ENCODE measurements at regions not wholly inside any gene's neighbourhood (a gene's known extent, or its start where the extent isn't known, plus 50 kb on each side); places are given as distances from the start of the nearest gene placed in this dataset.
"Not testable (repeated sequence)": the region's sequence is repeated elsewhere in the genome, so short reads cannot be mapped to it uniquely, and the experiment has no call there.

DNA sequence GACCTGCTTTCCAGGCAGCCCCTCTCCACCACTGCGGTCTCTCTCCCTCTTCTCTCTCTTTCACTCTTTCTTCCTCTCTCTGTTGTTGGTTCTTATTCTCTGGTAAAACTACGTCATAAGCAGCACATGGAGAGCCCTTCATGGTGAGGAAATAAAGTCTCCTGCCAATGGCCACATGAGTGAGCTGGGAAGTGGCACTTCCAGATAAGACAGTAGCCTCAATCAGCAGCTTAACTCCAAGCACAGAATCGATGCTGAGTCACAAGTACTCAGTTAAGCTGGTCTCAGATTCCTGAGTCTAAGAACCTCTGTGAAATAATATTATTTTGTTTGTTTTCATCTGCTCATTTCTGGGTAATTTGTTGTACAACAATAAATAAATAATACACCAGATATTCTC is 500.1 kb downstream of the GABRG2 start:
- no peaks in the 10 kb centered on the region for H3K4me1 ChIP-seq (ENCODE audit: control insufficient read depth in 1 of 2, insufficient read depth in 1 of 2, low read depth in 1 of 2, low read length in 1 of 2)
- H3K27me3 ChIP-seq = no peaks in the 10 kb centered on the region
- no peak overlapping the region for H3K27ac ChIP-seq
- H3K4me3 ChIP-seq (ENCODE audit: low read depth in 1 of 2, low read length in 1 of 2) = no peak overlapping the region
- TF ChIP-seq, protein P1, sequence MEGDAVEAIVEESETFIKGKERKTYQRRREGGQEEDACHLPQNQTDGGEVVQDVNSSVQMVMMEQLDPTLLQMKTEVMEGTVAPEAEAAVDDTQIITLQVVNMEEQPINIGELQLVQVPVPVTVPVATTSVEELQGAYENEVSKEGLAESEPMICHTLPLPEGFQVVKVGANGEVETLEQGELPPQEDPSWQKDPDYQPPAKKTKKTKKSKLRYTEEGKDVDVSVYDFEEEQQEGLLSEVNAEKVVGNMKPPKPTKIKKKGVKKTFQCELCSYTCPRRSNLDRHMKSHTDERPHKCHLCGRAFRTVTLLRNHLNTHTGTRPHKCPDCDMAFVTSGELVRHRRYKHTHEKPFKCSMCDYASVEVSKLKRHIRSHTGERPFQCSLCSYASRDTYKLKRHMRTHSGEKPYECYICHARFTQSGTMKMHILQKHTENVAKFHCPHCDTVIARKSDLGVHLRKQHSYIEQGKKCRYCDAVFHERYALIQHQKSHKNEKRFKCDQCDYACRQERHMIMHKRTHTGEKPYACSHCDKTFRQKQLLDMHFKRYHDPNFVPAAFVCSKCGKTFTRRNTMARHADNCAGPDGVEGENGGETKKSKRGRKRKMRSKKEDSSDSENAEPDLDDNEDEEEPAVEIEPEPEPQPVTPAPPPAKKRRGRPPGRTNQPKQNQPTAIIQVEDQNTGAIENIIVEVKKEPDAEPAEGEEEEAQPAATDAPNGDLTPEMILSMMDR (IDR thresholded peaks at IDR 0.05) = no peak
- H3K9me3 ChIP-seq = no peaks in the 10 kb centered on the region
- H3K36me3 ChIP-seq = no peaks in the 10 kb centered on the region

DNA sequence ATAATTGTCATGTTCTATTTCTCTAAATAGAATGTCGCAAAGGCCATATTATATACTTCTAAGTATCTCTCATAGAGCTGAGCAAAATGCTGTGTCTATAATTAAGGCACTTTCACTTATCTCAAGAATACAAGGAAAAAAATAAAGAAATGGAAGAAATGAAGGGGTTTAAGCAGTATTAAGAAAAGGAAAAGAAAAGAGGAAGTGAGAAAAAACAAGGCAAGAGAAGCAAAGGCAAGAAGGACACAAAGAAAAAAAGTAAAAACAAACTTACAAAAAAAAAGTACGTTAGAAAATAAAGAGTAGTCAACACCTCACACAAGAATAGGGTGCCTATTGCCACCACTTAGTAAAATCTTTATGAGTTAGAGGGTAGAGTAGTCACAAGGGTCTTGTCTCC is 506.2 kb downstream of the GABRG2 start:
- TF ChIP-seq, protein P1 (IDR thresholded peaks at IDR 0.05) = no peak
- Histone ChIP-seq H3K27me3 (no peaks in the 10 kb centered on the region), H3K4me3 (ENCODE audit: low read depth in 1 of 2, low read length in 1 of 2) (no peak overlapping the region), H3K36me3 (no peaks in the 10 kb centered on the region), H3K4me1 (ENCODE audit: control insufficient read depth in 1 of 2, insufficient read depth in 1 of 2, low read depth in 1 of 2, low read length in 1 of 2) (no peaks in the 10 kb centered on the region), H3K27ac (no peak overlapping the region), H3K9me3 (no peaks in the 10 kb centered on the region)

DNA sequence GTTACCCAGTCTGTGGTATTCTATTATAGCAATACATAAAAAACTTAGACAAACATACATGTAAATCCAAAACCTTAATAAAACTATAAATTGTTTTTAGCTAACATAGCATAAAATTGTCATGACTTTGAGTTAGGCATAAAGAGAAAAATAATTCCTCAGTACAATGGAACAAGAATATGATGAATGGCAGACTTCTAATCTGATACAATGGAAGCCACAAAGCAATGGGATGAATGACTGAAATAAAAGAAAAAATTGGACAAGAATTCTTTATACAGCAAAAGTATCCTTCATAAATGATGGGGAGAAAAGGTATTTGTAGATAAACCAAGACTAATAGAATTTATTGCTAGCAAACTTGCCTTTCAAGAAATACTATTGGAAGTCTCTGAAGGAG is 524.2 kb downstream of the GABRG2 start:
- Histone ChIP-seq H3K36me3 (no peaks in the 10 kb centered on the region), H3K4me3 (ENCODE audit: low read depth in 1 of 2, low read length in 1 of 2) (no peak overlapping the region), H3K4me1 (ENCODE audit: control insufficient read depth in 1 of 2, insufficient read depth in 1 of 2, low read depth in 1 of 2, low read length in 1 of 2) (no peaks in the 10 kb centered on the region), H3K27me3 (no peaks in the 10 kb centered on the region), H3K27ac (no peak overlapping the region), H3K9me3 (no peaks in the 10 kb centered on the region)
- TF ChIP-seq, protein P1 (IDR thresholded peaks at IDR 0.05) = no peak

DNA sequence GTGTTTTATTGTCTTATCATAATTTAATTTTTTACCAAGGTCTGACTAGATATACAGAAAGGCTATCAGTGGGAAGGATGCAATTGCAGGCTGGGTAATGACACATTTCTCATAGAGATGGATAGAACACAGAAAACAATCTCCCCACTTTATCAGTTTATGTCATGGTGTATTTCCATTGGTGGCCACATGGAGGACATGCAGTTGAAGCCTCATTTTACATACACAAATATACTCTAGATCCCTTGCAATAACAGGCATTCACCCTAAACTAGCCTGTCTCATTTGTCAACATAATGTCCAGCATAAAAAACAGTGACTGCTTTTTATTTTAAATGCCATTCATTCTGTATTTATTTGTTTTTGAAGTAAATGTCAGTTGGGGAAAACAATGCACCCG is 526.3 kb downstream of the GABRG2 start:
- Histone ChIP-seq H3K9me3 (no peaks in the 10 kb centered on the region), H3K27ac (no peak overlapping the region), H3K27me3 (no peaks in the 10 kb centered on the region), H3K4me1 (ENCODE audit: control insufficient read depth in 1 of 2, insufficient read depth in 1 of 2, low read depth in 1 of 2, low read length in 1 of 2) (no peaks in the 10 kb centered on the region), H3K36me3 (no peaks in the 10 kb centered on the region), H3K4me3 (ENCODE audit: low read depth in 1 of 2, low read length in 1 of 2) (no peak overlapping the region)
- TF ChIP-seq, protein P1 (IDR thresholded peaks at IDR 0.05) = no peak

DNA sequence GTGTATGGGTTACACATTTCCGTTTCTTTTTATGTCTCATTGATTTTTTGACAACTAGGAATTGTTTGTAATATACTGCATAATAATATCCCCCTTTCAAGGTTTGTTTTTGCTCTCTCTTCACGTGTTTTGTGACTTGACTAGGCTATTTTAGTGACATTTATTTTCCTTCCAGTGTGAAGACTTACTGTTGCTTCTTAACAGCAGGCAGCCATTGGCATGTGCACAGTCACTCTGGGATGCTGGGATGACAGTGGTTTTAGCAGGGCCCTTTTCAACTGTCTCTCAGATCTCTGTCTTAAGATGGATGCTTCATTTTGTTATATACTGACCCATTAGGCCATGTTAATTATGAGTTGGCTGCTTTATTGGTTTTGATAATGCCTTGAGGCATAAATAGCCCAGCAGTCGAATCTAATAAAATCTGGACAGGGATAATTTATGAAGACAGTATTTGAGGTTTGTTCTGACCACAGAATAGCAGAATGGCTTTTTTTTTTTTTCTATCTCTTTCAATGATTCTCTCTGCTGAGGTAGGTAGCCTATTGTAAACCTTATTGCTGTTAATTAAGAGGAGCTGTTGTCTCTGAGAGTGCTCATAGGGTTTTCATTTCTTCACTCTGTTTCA is 536.0 kb downstream of the GABRG2 start:
- Histone ChIP-seq H3K27ac (no peak overlapping the region), H3K36me3 (no peaks in the 10 kb centered on the region), H3K9me3 (no peaks in the 10 kb centered on the region), H3K4me3 (ENCODE audit: low read depth in 1 of 2, low read length in 1 of 2) (no peak overlapping the region), H3K4me1 (ENCODE audit: control insufficient read depth in 1 of 2, insufficient read depth in 1 of 2, low read depth in 1 of 2, low read length in 1 of 2) (no peaks in the 10 kb centered on the region), H3K27me3 (no peaks in the 10 kb centered on the region)
- TF ChIP-seq, protein P1 (IDR thresholded peaks at IDR 0.05) = no peak

DNA sequence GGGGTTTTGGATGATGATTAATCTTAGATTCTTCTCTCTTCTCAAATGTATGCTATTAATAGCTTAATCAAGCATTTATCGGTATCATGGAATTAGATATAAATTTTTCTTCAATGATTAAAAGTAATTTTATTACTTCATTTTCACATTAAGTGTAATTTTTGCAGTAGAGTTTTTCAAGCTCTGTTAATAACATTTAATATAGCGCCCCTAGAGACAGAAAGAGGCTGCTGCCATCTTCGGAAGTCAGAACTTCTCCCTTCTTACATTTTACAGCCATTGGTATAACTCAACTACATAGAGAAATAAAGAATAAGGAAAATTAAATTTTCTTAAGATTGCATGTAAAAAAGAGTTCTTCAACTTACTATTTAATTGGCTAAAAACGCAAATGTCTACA is 540.3 kb downstream of the GABRG2 start:
- Histone ChIP-seq H3K27ac (no peak overlapping the region), H3K4me1 (ENCODE audit: control insufficient read depth in 1 of 2, insufficient read depth in 1 of 2, low read depth in 1 of 2, low read length in 1 of 2) (no peaks in the 10 kb centered on the region), H3K27me3 (no peaks in the 10 kb centered on the region), H3K36me3 (no peaks in the 10 kb centered on the region), H3K4me3 (ENCODE audit: low read depth in 1 of 2, low read length in 1 of 2) (no peak overlapping the region), H3K9me3 (no peaks in the 10 kb centered on the region)
- TF ChIP-seq, protein P1 (IDR thresholded peaks at IDR 0.05) = no peak

DNA sequence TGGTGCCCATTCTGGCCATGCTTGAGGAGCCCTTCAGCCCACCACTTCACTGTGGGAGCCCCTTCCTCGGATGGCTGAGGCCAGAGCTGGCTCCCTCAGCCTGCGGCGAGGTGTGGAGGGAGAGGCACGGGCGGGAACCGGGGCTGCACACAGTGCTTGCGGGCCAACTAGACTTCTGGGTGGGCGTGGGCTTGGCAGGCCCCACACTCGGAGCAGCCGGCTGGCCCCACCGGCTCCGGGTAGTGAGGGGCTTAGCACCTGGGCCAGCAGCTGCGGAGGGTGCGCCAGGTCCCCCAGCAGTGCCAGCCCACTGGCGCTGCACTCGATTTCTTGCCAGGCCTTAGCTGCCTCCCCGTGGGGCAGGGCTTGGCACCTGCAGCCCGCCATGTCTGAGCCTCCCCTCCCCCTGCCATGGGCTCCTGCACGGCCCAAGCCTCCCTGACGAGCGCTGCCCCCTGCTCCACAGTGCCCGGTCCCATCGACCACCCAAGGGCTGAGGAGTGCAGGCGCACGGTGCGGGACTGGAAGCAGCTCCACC is 554.2 kb downstream of the GABRG2 start:
- not testable (repeated sequence) for H3K36me3 ChIP-seq; H3K4me3 ChIP-seq (ENCODE audit: low read depth in 1 of 2, low read length in 1 of 2); H3K27ac ChIP-seq

More for the DNA sequence above, 554.2 kb downstream of the GABRG2 start:
- H3K9me3 ChIP-seq; H3K27me3 ChIP-seq; H3K4me1 ChIP-seq (ENCODE audit: control insufficient read depth in 1 of 2, insufficient read depth in 1 of 2, low read depth in 1 of 2, low read length in 1 of 2): not testable (repeated sequence)

Measured in neutrophil (primary cell).